ENCODE measurements at regions not wholly inside any gene's neighbourhood (a gene's known extent, or its start where the extent isn't known, plus 50 kb on each side); places are given as distances from the start of the nearest gene placed in this dataset.

GRCh38 chr6:128694303-128695009 lies 174.1 kb upstream of the PTPRK start:
- TF ChIP-seq, protein P1, sequence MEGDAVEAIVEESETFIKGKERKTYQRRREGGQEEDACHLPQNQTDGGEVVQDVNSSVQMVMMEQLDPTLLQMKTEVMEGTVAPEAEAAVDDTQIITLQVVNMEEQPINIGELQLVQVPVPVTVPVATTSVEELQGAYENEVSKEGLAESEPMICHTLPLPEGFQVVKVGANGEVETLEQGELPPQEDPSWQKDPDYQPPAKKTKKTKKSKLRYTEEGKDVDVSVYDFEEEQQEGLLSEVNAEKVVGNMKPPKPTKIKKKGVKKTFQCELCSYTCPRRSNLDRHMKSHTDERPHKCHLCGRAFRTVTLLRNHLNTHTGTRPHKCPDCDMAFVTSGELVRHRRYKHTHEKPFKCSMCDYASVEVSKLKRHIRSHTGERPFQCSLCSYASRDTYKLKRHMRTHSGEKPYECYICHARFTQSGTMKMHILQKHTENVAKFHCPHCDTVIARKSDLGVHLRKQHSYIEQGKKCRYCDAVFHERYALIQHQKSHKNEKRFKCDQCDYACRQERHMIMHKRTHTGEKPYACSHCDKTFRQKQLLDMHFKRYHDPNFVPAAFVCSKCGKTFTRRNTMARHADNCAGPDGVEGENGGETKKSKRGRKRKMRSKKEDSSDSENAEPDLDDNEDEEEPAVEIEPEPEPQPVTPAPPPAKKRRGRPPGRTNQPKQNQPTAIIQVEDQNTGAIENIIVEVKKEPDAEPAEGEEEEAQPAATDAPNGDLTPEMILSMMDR (conservative IDR thresholded peaks at IDR 0.05), result no peak
- TF ChIP-seq ZFX (IDR thresholded peaks at IDR 0.05), result no peak
